ENCODE measurements at regions not wholly inside any gene's neighbourhood (a gene's known extent, or its start where the extent isn't known, plus 50 kb on each side); places are given as distances from the start of the nearest gene placed in this dataset.

GRCh38 chr2:167651406-167652151 is 595.8 kb downstream of the STK39 start:
- no peak for TF ChIP-seq CTCF (IDR thresholded peaks at IDR 0.05)

GRCh38 chr2:167646557-167646956 is 600.8 kb downstream of the STK39 start:
- TF ChIP-seq CTCF (IDR thresholded peaks at IDR 0.05): no peak

GRCh38 chr2:167640096-167640495 is 607.3 kb downstream of the STK39 start:
- no peak for TF ChIP-seq CTCF (IDR thresholded peaks at IDR 0.05)

- TF ChIP-seq CTCF (IDR thresholded peaks at IDR 0.05): no peak
Measured at GRCh38 chr2:167637741-167638140, 609.7 kb downstream of the STK39 start.

- TF ChIP-seq CTCF (IDR thresholded peaks at IDR 0.05): no peak
Measured at GRCh38 chr2:167626961-167627360, 620.4 kb downstream of the STK39 start.

- TF ChIP-seq CTCF (IDR thresholded peaks at IDR 0.05): no peak
Measured at GRCh38 chr2:167626301-167626700, 621.1 kb downstream of the STK39 start.

- no peak for TF ChIP-seq CTCF (IDR thresholded peaks at IDR 0.05)
Measured at GRCh38 chr2:167616997-167617396, 630.4 kb downstream of the STK39 start.

- no peak for TF ChIP-seq CTCF (IDR thresholded peaks at IDR 0.05)
Measured at GRCh38 chr2:167613471-167613870, 633.9 kb downstream of the STK39 start.
